B cell (primary cell): ENCODE measurements at regions not wholly inside any gene's neighbourhood (a gene's known extent, or its start where the extent isn't known, plus 50 kb on each side); places are given as distances from the start of the nearest gene placed in this dataset.

ENCODE experiments used
- ATAC-seq: fragments of 200-7000 bp; cut with Tn5 transposase; one replicate; pipeline ENCODE4 v1.10.0; 2021; ENCODE audit warnings: low read depth, mild to moderate bottlenecking, moderate number of reproducible peaks, moderate library complexity
- CTCF ChIA-PET: fragments of 350-600 bp; sonication (Branson Sonifier 250); formaldehyde crosslinking; loops from one replicate; lab custom pipeline; 2021; ENCODE audit warnings: antibody characterized with exemption, inconsistent platforms; lab: Charles Lee
- POLR2A ChIA-PET: fragments of 350-600 bp; sonication (Branson Sonifier 250); formaldehyde crosslinking; loops from one replicate; lab custom pipeline; 2021; ENCODE audit warnings: antibody characterized with exemption; lab: Charles Lee
- DNase-seq: peaks from one replicate; pipeline ENCODE4 v3.0.0; 2013
- H2AFZ ChIP-seq: 2 replicates; pipeline ENCODE4 v1.6.1; 2012; ENCODE audit warnings: mild to moderate bottlenecking, low read depth, low read length; ENCODE audit not compliant: insufficient read depth, poor library complexity, severe bottlenecking
- H3K27ac ChIP-seq, 2 donors: 1 replicate in 1 of 2; 2 replicates in 1 of 2; pipeline ENCODE4 v1.5.1; 2012 to 2013; ENCODE audit warnings: low read length in 2 of 2, mild to moderate bottlenecking in 2 of 2, moderate library complexity in 1 of 2
- H3K27me3 ChIP-seq, 4 experiments: fragments of 200-600 bp in 1 of 4; sonication (generic) in 1 of 4; replicated peaks in 1 of 4; 1 replicate in 2 of 4; 2 replicates in 2 of 4; pipeline versions ENCODE4 v1.6.1 to v1.7.0; 2013 to 2016; ENCODE audit warnings: low read length in 3 of 4, mild to moderate bottlenecking in 2 of 4, mixed read lengths in 1 of 4, moderate library complexity in 1 of 4; ENCODE audit not compliant: insufficient read depth in 4 of 4, control insufficient read depth in 3 of 4; ENCODE audit errors: control extremely low read depth in 1 of 4
- H3K36me3 ChIP-seq, 2 experiments: replicated peaks in 1 of 2; 1 replicate in 1 of 2; 2 replicates in 1 of 2; pipeline versions ENCODE4 v1.6.1 to v1.7.1; 2013; ENCODE audit warnings: low read length in 1 of 2; ENCODE audit not compliant: insufficient read depth in 2 of 2, control insufficient read depth in 1 of 2; ENCODE audit errors: control extremely low read depth in 1 of 2, extremely low read depth in 1 of 2
- H3K4me1 ChIP-seq, 2 donors: fragments of 200-600 bp in 1 of 2; sonication (generic) in 1 of 2; 1 replicate in 1 of 2; 2 replicates in 1 of 2; pipeline versions ENCODE4 v1.5.1 to v1.6.1; 2013 to 2017; ENCODE audit warnings: low read length in 2 of 2; ENCODE audit not compliant: control insufficient read depth in 2 of 2, insufficient read depth in 2 of 2
- H3K4me2 ChIP-seq: replicated peaks from 2 replicates; pipeline ENCODE3; 2012; ENCODE audit warnings: mild to moderate bottlenecking, low read depth, low read length; ENCODE audit not compliant: poor library complexity, severe bottlenecking
- H3K4me3 ChIP-seq, 5 experiments: fragments of 200-600 bp in 1 of 5; sonication (generic) in 1 of 5; 1 replicate in 3 of 5; 2 replicates in 2 of 5; pipeline versions ENCODE4 v1.5.1 to v1.7.0; 2011 to 2016; ENCODE audit warnings: low read length in 4 of 5, mild to moderate bottlenecking in 4 of 5, low read depth in 2 of 5, control low read depth in 1 of 5, moderate library complexity in 1 of 5; ENCODE audit not compliant: insufficient read depth in 1 of 5; ENCODE audit errors: control extremely low read depth in 1 of 5, extremely low read depth in 1 of 5
- H3K79me2 ChIP-seq: fragments of 200-600 bp; sonication (generic); one replicate; pipeline ENCODE4 v1.6.0; 2016; ENCODE audit warnings: low read length; ENCODE audit not compliant: control insufficient read depth, insufficient read depth
- H3K9ac ChIP-seq: fragments of 200-600 bp; sonication (generic); 2 replicates; pipeline ENCODE4 v1.6.1; 2017; ENCODE audit warnings: mild to moderate bottlenecking, low read length, moderate library complexity
- H3K9me3 ChIP-seq, 3 donors: one replicate each; pipeline versions ENCODE4 v1.6.1 to v1.7.1; 2013; ENCODE audit warnings: low read length in 2 of 3; ENCODE audit not compliant: control insufficient read depth in 2 of 3, insufficient read depth in 1 of 3; ENCODE audit errors: control extremely low read depth in 1 of 3
- H4K20me1 ChIP-seq: 2 replicates; pipeline ENCODE4 v1.6.0; 2012; ENCODE audit warnings: mild to moderate bottlenecking, low read length; ENCODE audit not compliant: insufficient read depth, control insufficient read depth, poor library complexity, severe bottlenecking
- H3K27ac Mint-ChIP-seq: one replicate; pipeline ENCODE4 v1.8.0; 2021; ENCODE audit warnings: mixed read lengths
- H3K27me3 Mint-ChIP-seq: one replicate; pipeline ENCODE4 v1.8.0; 2021; ENCODE audit warnings: mixed read lengths
- H3K4me1 Mint-ChIP-seq: one replicate; pipeline ENCODE4 v1.8.0; 2021; ENCODE audit warnings: mixed read lengths
- H3K4me3 Mint-ChIP-seq: one replicate; pipeline ENCODE4 v1.8.0; 2021; ENCODE audit warnings: mixed read lengths
- H3K9me3 Mint-ChIP-seq: one replicate; pipeline ENCODE4 v1.8.0; 2022; ENCODE audit warnings: mixed read lengths; ENCODE audit not compliant: insufficient read depth
- EZH2 ChIP-seq: IDR thresholded peaks from 2 replicates; pipeline ENCODE4 v1.6.1; 2012; ENCODE audit warnings: borderline replicate concordance, low read depth, mild to moderate bottlenecking, moderate library complexity, low read length; ENCODE audit not compliant: insufficient read depth, poor library complexity, severe bottlenecking
- WGBS: methylation state at CpG from one replicate; pipeline ENCODE4 v1.1.5; 2013; ENCODE audit warnings: missing lambda C conversion rate; ENCODE audit not compliant: insufficient coverage; 5-methylcytosine and 5-hydroxymethylcytosine counted together
- intact Hi-C: fragments of 100-400 bp; cut with micrococcal nuclease; formaldehyde crosslinking; loops from one replicate; pipeline ENCODE4 v1.10.0; 2022
- TF ChIP-seq, protein P1 (sequence below): fragments of 200-600 bp; IDR thresholded peaks from one replicate; pipeline ENCODE4 v1.8.0; 2022; ENCODE audit warnings: antibody characterized with exemption, mild to moderate bottlenecking

GRCh38 chr13:89217813-89218212, 1546.6 kb downstream of the SLITRK5 start:
- Histone ChIP-seq H3K79me2 (no peaks in the 10 kb centered on the region), H3K36me3 (no peaks in the 10 kb centered on the region), H3K4me3 (no peak overlapping the region), H4K20me1 (no peaks in the 10 kb centered on the region), H3K4me2 (no peak overlapping the region), H3K9ac (no peak overlapping the region), H3K4me1 (no peaks in the 10 kb centered on the region), H3K27me3 (no peaks in the 10 kb centered on the region), H2AFZ (no peak overlapping the region), H3K9me3 (peaks cover 0 to 8% (median 6%) of the 10 kb centered on the region in 3 donors), H3K27ac (no peak overlapping the region)
- peaks cover 10% of the 10 kb centered on the region for H3K9me3 Mint-ChIP-seq
- no peaks in the 10 kb centered on the region for H3K27me3 Mint-ChIP-seq
- intact Hi-C loops: no loop called here
- TF ChIP-seq, protein P1, sequence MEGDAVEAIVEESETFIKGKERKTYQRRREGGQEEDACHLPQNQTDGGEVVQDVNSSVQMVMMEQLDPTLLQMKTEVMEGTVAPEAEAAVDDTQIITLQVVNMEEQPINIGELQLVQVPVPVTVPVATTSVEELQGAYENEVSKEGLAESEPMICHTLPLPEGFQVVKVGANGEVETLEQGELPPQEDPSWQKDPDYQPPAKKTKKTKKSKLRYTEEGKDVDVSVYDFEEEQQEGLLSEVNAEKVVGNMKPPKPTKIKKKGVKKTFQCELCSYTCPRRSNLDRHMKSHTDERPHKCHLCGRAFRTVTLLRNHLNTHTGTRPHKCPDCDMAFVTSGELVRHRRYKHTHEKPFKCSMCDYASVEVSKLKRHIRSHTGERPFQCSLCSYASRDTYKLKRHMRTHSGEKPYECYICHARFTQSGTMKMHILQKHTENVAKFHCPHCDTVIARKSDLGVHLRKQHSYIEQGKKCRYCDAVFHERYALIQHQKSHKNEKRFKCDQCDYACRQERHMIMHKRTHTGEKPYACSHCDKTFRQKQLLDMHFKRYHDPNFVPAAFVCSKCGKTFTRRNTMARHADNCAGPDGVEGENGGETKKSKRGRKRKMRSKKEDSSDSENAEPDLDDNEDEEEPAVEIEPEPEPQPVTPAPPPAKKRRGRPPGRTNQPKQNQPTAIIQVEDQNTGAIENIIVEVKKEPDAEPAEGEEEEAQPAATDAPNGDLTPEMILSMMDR: no peak
- TF ChIP-seq EZH2: no peak
- POLR2A ChIA-PET: no interaction called here
- CTCF ChIA-PET: no interaction called here
- H3K4me1 Mint-ChIP-seq: no peaks in the 10 kb centered on the region
- DNase-seq (no peak), ATAC-seq (no peak)
- H3K27ac Mint-ChIP-seq: no peak overlapping the region
- H3K4me3 Mint-ChIP-seq: no peak overlapping the region

DNA sequence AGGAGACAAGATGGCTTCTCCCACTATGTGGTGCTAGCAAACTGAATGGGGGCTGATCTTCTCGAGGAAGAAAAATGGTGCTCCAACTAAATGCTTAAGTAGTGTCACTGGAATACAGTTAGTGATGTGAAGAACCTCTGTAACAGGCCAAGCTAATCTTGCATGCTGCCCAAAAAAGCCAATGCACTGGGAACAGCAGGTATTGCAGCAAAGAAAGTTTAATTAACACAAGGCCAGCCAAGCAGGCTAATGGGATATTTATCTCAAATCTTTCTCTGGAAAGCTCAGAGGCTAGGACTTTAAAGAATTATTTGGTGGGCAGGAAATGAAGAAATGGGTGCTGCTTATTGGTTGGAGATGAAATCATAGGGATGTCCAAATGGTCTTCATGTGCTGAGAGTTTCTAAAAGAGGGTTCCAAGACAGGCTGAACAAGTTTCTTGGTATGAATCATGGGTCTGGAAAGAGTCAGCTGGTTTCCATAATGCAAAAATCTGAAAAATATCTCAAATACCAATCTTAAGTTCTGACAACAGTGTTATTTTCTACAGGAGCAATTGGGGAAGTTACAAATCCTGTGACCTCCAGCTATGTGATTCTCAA, 1550.5 kb downstream of the SLITRK5 start:
- no peaks in the 10 kb centered on the region for H3K36me3 ChIP-seq
- H2AFZ ChIP-seq: no peak overlapping the region
- H3K27me3 ChIP-seq: no peaks in the 10 kb centered on the region
- H3K9ac ChIP-seq: no peak overlapping the region
- TF ChIP-seq EZH2: no peak
- TF ChIP-seq, protein P1: no peak
- no peaks in the 10 kb centered on the region for H4K20me1 ChIP-seq
- no peaks in the 10 kb centered on the region for H3K79me2 ChIP-seq
- Mint-ChIP-seq H3K27ac (no peak overlapping the region), H3K4me3 (no peak overlapping the region), H3K27me3 (no peaks in the 10 kb centered on the region), H3K9me3 (peaks cover 7% of the 10 kb centered on the region), H3K4me1 (no peaks in the 10 kb centered on the region)
- ATAC-seq (no peak), DNase-seq (no peak)
- no peaks in the 10 kb centered on the region for H3K4me1 ChIP-seq
- ChIA-PET CTCF (no interaction called here), POLR2A (no interaction called here)
- intact Hi-C loops: no loop called here
- H3K4me3 ChIP-seq: no peak overlapping the region
- H3K9me3 ChIP-seq: peaks cover 0 to 6% (median 2%) of the 10 kb centered on the region in 3 donors
- H3K4me2 ChIP-seq: no peak overlapping the region
- no CpG with 5 or more reads among the region's 1 CpG for WGBS
- no peak overlapping the region for H3K27ac ChIP-seq
